ENCODE measurements at regions not wholly inside any gene's neighbourhood (a gene's known extent, or its start where the extent isn't known, plus 50 kb on each side); places are given as distances from the start of the nearest gene placed in this dataset.

DNA sequence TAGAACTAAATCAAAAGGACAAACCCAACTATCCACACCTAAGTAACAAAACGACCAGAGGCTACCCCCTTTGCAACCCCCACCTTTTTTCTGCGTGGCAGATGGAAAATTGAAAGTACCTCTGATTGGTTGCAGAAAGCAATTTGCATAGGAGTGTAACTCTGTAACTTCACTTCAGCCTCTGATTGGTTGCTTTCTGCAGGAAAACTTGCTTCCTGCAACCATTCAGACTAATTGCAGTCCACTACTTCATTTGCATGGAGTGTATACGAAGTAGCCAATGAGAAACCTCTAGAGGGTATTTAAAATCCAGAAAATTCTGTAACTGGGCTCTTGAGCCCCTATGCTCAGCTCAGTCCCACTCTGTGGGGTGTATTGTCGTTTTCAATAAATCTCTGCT, 129.1 kb upstream of the OLIG3 start:
- Histone ChIP-seq H3K4me3 (ENCODE audit: low read length) (no peak overlapping the region), H2AFZ (ENCODE audit: low read length) (no peak overlapping the region), H3K27ac (ENCODE audit: low read length) (no peak overlapping the region), H3K9me3 (ENCODE audit: low read length) (no peaks in the 10 kb centered on the region), H3K4me1 (ENCODE audit: insufficient read depth, low read length) (no peaks in the 10 kb centered on the region), H4K20me1 (ENCODE audit: low read length) (no peaks in the 10 kb centered on the region), H3K36me3 (ENCODE audit: low read depth, low read length) (no peaks in the 10 kb centered on the region), H3K79me2 (ENCODE audit: low read length) (no peaks in the 10 kb centered on the region), H3K4me2 (ENCODE audit: low read length) (no peak overlapping the region), H3F3A (ENCODE audit: low read length, unreplicated experiment) (no peaks in the 10 kb centered on the region), H3K27me3 (ENCODE audit: low read length) (peaks cover 41% of the 10 kb centered on the region), H3K9ac (ENCODE audit: low read length) (no peak overlapping the region), H3K9me2 (replicated peaks; ENCODE audit: low read length) (no peaks in the 10 kb centered on the region)
- no peak for DNase-seq
- TF ChIP-seq CTCF (conservative IDR thresholded peaks at IDR 0.05; ENCODE audit: low read depth, low read length): no peak
- TF ChIP-seq EZH2 (IDR thresholded peaks at IDR 0.05; ENCODE audit: low read length, unreplicated experiment): no peak
- no peak for TF ChIP-seq EZH2phosphoT487 (IDR thresholded peaks at IDR 0.05; ENCODE audit: borderline replicate concordance, low read length)
- ATAC-seq: no peak
- CTCF ChIA-PET: no interaction called here
- no TSS peak for BruUV-seq (replicated peaks)
- intact Hi-C loops (cut with micrococcal nuclease): no loop called here
- POLR2A ChIA-PET (ENCODE audit: unreplicated experiment): no interaction called here

GRCh38 chr6:137625100-137625661, 131.0 kb upstream of the OLIG3 start:
- H3K36me3 ChIP-seq (ENCODE audit: low read depth, low read length): no peaks in the 10 kb centered on the region
- H3F3A ChIP-seq (ENCODE audit: low read length, unreplicated experiment): no peaks in the 10 kb centered on the region
- no peak overlapping the region for H3K9ac ChIP-seq (ENCODE audit: low read length)
- ATAC-seq (no peak), DNase-seq (no peak)
- H2AFZ ChIP-seq (ENCODE audit: low read length): no peak overlapping the region
- ChIA-PET CTCF (no interaction called here), POLR2A (ENCODE audit: unreplicated experiment) (no interaction called here)
- H3K79me2 ChIP-seq (ENCODE audit: low read length): no peaks in the 10 kb centered on the region
- no peak overlapping the region for H3K4me2 ChIP-seq (ENCODE audit: low read length)
- BruUV-seq (replicated peaks): no TSS peak
- H3K4me3 ChIP-seq (ENCODE audit: low read length): no peak overlapping the region
- no peaks in the 10 kb centered on the region for H3K9me2 ChIP-seq (replicated peaks; ENCODE audit: low read length)
- H3K4me1 ChIP-seq (ENCODE audit: insufficient read depth, low read length): no peaks in the 10 kb centered on the region
- peaks cover 25% of the 10 kb centered on the region for H3K27me3 ChIP-seq (ENCODE audit: low read length)
- no peaks in the 10 kb centered on the region for H3K9me3 ChIP-seq (ENCODE audit: low read length)
- intact Hi-C loops (cut with micrococcal nuclease): no loop called here
- no peaks in the 10 kb centered on the region for H4K20me1 ChIP-seq (ENCODE audit: low read length)
- no peak for TF ChIP-seq EZH2 (IDR thresholded peaks at IDR 0.05; ENCODE audit: low read length, unreplicated experiment)
- TF ChIP-seq CTCF (conservative IDR thresholded peaks at IDR 0.05; ENCODE audit: low read depth, low read length): no peak
- no peak for TF ChIP-seq EZH2phosphoT487 (IDR thresholded peaks at IDR 0.05; ENCODE audit: borderline replicate concordance, low read length)
- no peak overlapping the region for H3K27ac ChIP-seq (ENCODE audit: low read length)

DNA sequence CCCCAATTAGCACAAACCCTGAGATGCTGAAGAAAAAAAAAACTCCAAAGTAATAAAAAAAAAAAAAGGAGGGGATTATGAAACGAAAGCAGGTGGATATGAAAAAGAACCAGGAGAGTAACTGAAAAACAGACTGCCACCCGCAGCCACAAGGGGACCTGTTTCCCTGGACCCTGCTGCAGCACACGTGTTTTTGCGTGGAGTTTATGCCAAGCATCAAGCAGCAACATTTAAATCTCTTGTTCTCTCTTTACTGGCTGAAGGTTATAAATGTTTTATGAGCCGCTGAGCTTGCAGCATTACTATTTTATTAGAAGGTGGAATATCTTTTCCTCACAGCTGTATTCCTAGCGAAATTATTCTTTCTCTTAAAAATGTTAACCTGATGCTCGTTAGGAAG, 131.6 kb upstream of the OLIG3 start:
- no peaks in the 10 kb centered on the region for H4K20me1 ChIP-seq (ENCODE audit: low read length)
- TF ChIP-seq CTCF (conservative IDR thresholded peaks at IDR 0.05; ENCODE audit: low read depth, low read length) (no peak; the same call in 1 of the 2 replicates), EZH2phosphoT487 (IDR thresholded peaks at IDR 0.05; ENCODE audit: borderline replicate concordance, low read length) (no peak)
- H3K9ac ChIP-seq (ENCODE audit: low read length): no peak overlapping the region
- BruUV-seq (replicated peaks): no TSS peak
- H3K79me2 ChIP-seq (ENCODE audit: low read length): no peaks in the 10 kb centered on the region
- no peaks in the 10 kb centered on the region for H3K9me2 ChIP-seq (replicated peaks; ENCODE audit: low read length)
- ATAC-seq (no peak), DNase-seq (no peak)
- no peaks in the 10 kb centered on the region for H3F3A ChIP-seq (ENCODE audit: low read length, unreplicated experiment)
- POLR2A ChIA-PET (ENCODE audit: unreplicated experiment): no interaction called here
- no peaks in the 10 kb centered on the region for H3K4me1 ChIP-seq (ENCODE audit: insufficient read depth, low read length)
- H3K4me2 ChIP-seq (ENCODE audit: low read length): no peak overlapping the region
- H3K9me3 ChIP-seq (ENCODE audit: low read length): no peaks in the 10 kb centered on the region
- intact Hi-C loops (cut with micrococcal nuclease): no loop called here
- H3K36me3 ChIP-seq (ENCODE audit: low read depth, low read length): no peaks in the 10 kb centered on the region
- CTCF ChIA-PET: no interaction called here
- no peak overlapping the region for H3K27ac ChIP-seq (ENCODE audit: low read length)
- H3K27me3 ChIP-seq (ENCODE audit: low read length): peaks cover 19% of the 10 kb centered on the region
- H3K4me3 ChIP-seq (ENCODE audit: low read length): no peak overlapping the region
- H2AFZ ChIP-seq (ENCODE audit: low read length): no peak overlapping the region

Data from PC-3 (cell line).